ENCODE measurements at regions not wholly inside any gene's neighbourhood (a gene's known extent, or its start where the extent isn't known, plus 50 kb on each side); places are given as distances from the start of the nearest gene placed in this dataset.

DNA sequence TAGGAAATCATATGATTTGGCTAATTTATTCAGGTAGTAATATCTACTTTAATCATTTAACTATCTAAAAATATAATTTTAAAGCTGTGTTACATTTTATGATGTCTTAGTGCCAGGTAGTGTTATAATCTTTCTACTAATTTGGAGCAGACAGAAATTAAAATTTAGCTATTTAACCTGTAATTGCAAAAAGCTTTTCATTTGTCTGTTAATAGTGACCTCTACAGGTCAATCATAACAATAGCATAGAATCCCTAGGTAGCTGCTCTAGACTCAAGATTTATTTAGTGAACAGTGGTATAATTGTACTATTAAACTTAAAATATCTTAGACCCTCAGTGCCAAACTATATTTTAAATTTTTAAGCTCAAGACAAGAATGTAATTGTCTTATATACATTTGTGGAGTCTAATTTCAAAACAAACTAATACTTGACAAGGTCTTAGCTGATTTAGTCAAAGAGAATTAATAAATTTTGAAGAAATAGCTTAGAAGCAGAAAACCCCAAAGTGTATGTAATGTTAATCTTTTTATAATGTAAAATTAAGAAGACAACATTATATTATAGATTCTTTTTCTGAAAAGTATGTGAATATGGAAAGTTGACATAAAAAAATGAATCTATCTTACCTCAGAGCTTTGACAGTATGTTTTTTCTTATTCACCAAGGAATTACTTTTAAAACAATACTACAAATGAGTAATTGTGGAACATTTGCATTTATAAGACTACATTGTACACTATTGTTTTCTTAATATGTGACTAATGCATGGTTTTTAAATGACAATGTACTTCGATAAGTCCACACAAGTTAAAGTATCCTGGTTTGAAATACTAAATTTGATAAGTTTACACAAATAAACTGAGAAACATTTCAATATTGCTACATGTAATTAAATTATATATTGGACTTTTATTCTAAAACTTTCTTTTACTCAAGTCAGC, 64.1 kb upstream of the RNPC3 start:
- TF ChIP-seq, protein P1, sequence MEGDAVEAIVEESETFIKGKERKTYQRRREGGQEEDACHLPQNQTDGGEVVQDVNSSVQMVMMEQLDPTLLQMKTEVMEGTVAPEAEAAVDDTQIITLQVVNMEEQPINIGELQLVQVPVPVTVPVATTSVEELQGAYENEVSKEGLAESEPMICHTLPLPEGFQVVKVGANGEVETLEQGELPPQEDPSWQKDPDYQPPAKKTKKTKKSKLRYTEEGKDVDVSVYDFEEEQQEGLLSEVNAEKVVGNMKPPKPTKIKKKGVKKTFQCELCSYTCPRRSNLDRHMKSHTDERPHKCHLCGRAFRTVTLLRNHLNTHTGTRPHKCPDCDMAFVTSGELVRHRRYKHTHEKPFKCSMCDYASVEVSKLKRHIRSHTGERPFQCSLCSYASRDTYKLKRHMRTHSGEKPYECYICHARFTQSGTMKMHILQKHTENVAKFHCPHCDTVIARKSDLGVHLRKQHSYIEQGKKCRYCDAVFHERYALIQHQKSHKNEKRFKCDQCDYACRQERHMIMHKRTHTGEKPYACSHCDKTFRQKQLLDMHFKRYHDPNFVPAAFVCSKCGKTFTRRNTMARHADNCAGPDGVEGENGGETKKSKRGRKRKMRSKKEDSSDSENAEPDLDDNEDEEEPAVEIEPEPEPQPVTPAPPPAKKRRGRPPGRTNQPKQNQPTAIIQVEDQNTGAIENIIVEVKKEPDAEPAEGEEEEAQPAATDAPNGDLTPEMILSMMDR (IDR thresholded peaks at IDR 0.05): no peak
- TF ChIP-seq POLR2A (IDR thresholded peaks at IDR 0.05): no peak
